Neuronal stem cell (in vitro differentiated cells): ENCODE measurements at regions not wholly inside any gene's neighbourhood (a gene's known extent, or its start where the extent isn't known, plus 50 kb on each side); places are given as distances from the start of the nearest gene placed in this dataset.
"Not testable (repeated sequence)": the region's sequence is repeated elsewhere in the genome, so short reads cannot be mapped to it uniquely, and the experiment has no call there.

ENCODE experiments used
- DNase-seq: peaks from one replicate; pipeline ENCODE4 v3.0.0-alpha.2; 2013; ENCODE audit warnings: low spot score
- H2AFZ ChIP-seq: one replicate; pipeline ENCODE4 v1.6.1; 2013; ENCODE audit warnings: mild to moderate bottlenecking, low read length, inconsistent platforms
- H2AK5ac ChIP-seq: 2 replicates; pipeline ENCODE4 v1.6.1; 2013; ENCODE audit warnings: low read depth, mild to moderate bottlenecking, inconsistent platforms, low read length, moderate library complexity, mixed read lengths
- H2BK120ac ChIP-seq: 2 replicates; pipeline ENCODE4 v1.6.1; 2013; ENCODE audit warnings: low read depth, mild to moderate bottlenecking, inconsistent platforms, low read length, moderate library complexity, mixed read lengths
- H2BK12ac ChIP-seq: one replicate; pipeline ENCODE4 v1.6.1; 2013; ENCODE audit warnings: low read length, inconsistent platforms
- H2BK15ac ChIP-seq: 2 replicates; pipeline ENCODE4 v1.6.1; 2013; ENCODE audit warnings: mild to moderate bottlenecking, low read length, inconsistent platforms, mixed read lengths
- H2BK5ac ChIP-seq: one replicate; pipeline ENCODE4 v1.6.1; 2013; ENCODE audit warnings: inconsistent platforms, mild to moderate bottlenecking, low read length, moderate library complexity
- H3K14ac ChIP-seq: one replicate; pipeline ENCODE4 v1.6.1; 2013; ENCODE audit warnings: low read length, inconsistent platforms
- H3K18ac ChIP-seq: 2 replicates; pipeline ENCODE4 v1.6.1; 2013; ENCODE audit warnings: low read length, inconsistent platforms
- H3K23ac ChIP-seq: 2 replicates; pipeline ENCODE4 v1.6.1; 2013; ENCODE audit warnings: low read depth, mild to moderate bottlenecking, mixed read lengths, low read length, inconsistent platforms; ENCODE audit not compliant: poor library complexity
- H3K27ac ChIP-seq: replicated peaks from 3 replicates; pipeline ENCODE4 v1.5.1; 2013; ENCODE audit warnings: low read length, inconsistent platforms
- H3K27me3 ChIP-seq, 3 experiments: 2 replicates each; pipeline ENCODE4 v1.6.1; 2013; ENCODE audit warnings: low read length in 3 of 3, mild to moderate bottlenecking in 2 of 3, inconsistent platforms in 1 of 3, low read depth in 1 of 3, mixed read lengths in 1 of 3, moderate library complexity in 1 of 3; ENCODE audit not compliant: control insufficient read depth in 3 of 3, insufficient read depth in 3 of 3
- H3K36me3 ChIP-seq, 2 donors: replicated peaks in 1 of 2; 2 replicates each; pipeline ENCODE4 v1.6.1; 2013; ENCODE audit warnings: low read length in 2 of 2; ENCODE audit not compliant: control insufficient read depth in 2 of 2, insufficient read depth in 2 of 2
- H3K4ac ChIP-seq: 2 replicates; pipeline ENCODE4 v1.6.1; 2013; ENCODE audit warnings: inconsistent platforms, mild to moderate bottlenecking, low read length, moderate library complexity
- H3K4me1 ChIP-seq, 2 donors: 1 replicate in 1 of 2; 2 replicates in 1 of 2; pipeline ENCODE4 v1.6.1; 2013; ENCODE audit warnings: low read length in 2 of 2, low read depth in 1 of 2; ENCODE audit not compliant: control insufficient read depth in 2 of 2, insufficient read depth in 1 of 2
- H3K4me2 ChIP-seq: one replicate; pipeline ENCODE4 v1.6.1; 2013; ENCODE audit warnings: mild to moderate bottlenecking, low read length, inconsistent platforms; ENCODE audit not compliant: insufficient read depth, poor library complexity, severe bottlenecking
- H3K4me3 ChIP-seq, 2 donors: 2 replicates each; pipeline ENCODE4 v1.5.1; 2013; ENCODE audit warnings: low read length in 2 of 2, mild to moderate bottlenecking in 2 of 2, inconsistent platforms in 1 of 2, moderate library complexity in 1 of 2
- H3K79me1 ChIP-seq: one replicate; pipeline ENCODE4 v1.6.1; 2013; ENCODE audit warnings: low read depth, mild to moderate bottlenecking, inconsistent platforms, low read length, moderate library complexity
- H3K9ac ChIP-seq: one replicate; pipeline ENCODE4 v1.6.1; 2013; ENCODE audit warnings: mild to moderate bottlenecking, low read depth, low read length, inconsistent platforms; ENCODE audit not compliant: poor library complexity
- H3K9me3 ChIP-seq, 2 donors: replicated peaks in 1 of 2; 2 replicates each; pipeline versions ENCODE3 to v1.6.1; 2013; ENCODE audit warnings: low read length in 2 of 2, mild to moderate bottlenecking in 2 of 2, inconsistent platforms in 1 of 2, low read depth in 1 of 2, mixed read lengths in 1 of 2, moderate library complexity in 1 of 2; ENCODE audit not compliant: control insufficient read depth in 2 of 2, insufficient read depth in 1 of 2
- H4K8ac ChIP-seq: one replicate; pipeline ENCODE4 v1.6.1; 2013; ENCODE audit warnings: low read depth, mild to moderate bottlenecking, inconsistent platforms, low read length, moderate library complexity
- H4K91ac ChIP-seq: one replicate; pipeline ENCODE4 v1.6.1; 2013; ENCODE audit warnings: low read length, low read depth, mild to moderate bottlenecking, inconsistent platforms; ENCODE audit not compliant: poor library complexity
- WGBS, 2 donors: extraction: QIAGEN DNeasy Blood & Tissue Kit; methylation state at CpG; one replicate each; pipeline ENCODE4 v1.1.7; 2013; ENCODE audit warnings: missing lambda C conversion rate in 2 of 2, mixed read lengths in 1 of 2; ENCODE audit not compliant: insufficient read length in 2 of 2, insufficient replicate concordance in 1 of 2; ENCODE audit errors: extremely low coverage in 2 of 2; 5-methylcytosine and 5-hydroxymethylcytosine counted together

DNA sequence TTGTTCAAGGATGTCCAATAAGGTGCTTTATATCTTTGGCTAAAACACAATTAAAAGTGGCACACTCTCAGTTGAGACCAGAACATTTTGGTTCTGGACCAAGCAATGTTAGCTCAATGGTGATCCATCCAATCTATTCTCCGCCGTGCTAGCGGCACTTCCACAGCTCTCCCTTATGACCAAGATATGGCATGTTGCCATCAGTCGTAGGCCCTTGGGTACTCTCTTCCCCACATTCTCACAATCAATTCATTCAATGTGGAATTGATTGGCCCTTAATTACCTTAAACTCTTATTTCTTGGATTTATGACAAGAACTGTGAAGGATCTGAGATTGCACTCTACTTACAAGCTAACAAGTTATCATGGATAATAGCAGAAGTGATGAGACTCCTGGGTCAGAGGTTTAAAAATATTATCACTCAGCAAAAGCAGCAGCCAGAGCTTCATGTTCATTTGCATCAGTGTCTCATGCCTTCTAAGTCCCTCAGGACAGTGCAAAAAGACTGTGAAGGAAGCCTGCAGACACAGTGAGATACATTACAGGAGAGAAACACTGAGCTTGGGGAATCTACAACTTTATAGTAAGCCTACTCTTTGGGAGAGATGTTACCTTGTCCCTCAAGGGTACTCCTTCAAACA is 80.0 kb upstream of the ARG1 start:
- Histone ChIP-seq H3K14ac (no peak overlapping the region), H3K27me3 (no peaks in the 10 kb centered on the region), H3K23ac (no peak overlapping the region), H4K8ac (no peak overlapping the region), H3K18ac (no peak overlapping the region), H3K4ac (no peak overlapping the region), H3K9ac (no peak overlapping the region), H2AFZ (no peak overlapping the region), H3K4me1 (no peaks in the 10 kb centered on the region), H3K4me3 (no peak overlapping the region), H3K9me3 (no peaks in the 10 kb centered on the region), H4K91ac (no peak overlapping the region), H2BK12ac (no peak overlapping the region), H2AK5ac (no peak overlapping the region), H3K36me3 (no peaks in the 10 kb centered on the region), H3K79me1 (no peaks in the 10 kb centered on the region), H2BK5ac (no peak overlapping the region), H3K27ac (no peak overlapping the region), H3K4me2 (no peak overlapping the region), H2BK120ac (no peak overlapping the region), H2BK15ac (no peak overlapping the region)
- no CpG with 5 or more reads among the region's 4 CpGs for WGBS, 2 donors
- DNase-seq: no peak

DNA sequence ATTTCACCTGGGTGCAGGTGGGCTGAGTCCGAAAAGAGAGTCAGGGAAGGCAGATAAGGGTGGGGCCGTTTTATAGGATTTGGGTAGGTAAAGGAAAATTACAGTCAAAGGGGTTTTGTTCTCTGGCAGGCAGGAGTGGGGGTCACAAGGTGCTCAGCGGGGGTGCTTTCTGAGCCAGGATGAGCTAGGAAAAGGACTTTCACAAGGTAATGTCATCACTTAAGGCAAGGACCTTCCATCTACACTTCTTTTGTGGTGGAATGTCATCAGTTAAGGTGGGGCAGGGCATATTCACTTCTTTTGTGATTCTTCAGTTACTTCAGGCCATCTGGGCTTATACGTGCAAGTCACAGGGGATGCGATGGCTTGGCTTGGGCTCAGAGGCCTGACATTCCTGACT is 68.6 kb upstream of the ARG1 start:
- not testable (repeated sequence) for H3K9me3 ChIP-seq, H2BK5ac ChIP-seq, H3K18ac ChIP-seq, H2AK5ac ChIP-seq, H3K36me3 ChIP-seq, H3K4ac ChIP-seq, DNase-seq, H4K8ac ChIP-seq, H2BK120ac ChIP-seq, H3K4me3 ChIP-seq, H3K4me1 ChIP-seq, H3K79me1 ChIP-seq, H4K91ac ChIP-seq, H3K9ac ChIP-seq, H3K23ac ChIP-seq, H3K27ac ChIP-seq, H3K14ac ChIP-seq, H2BK12ac ChIP-seq, H2BK15ac ChIP-seq, H2AFZ ChIP-seq, H3K27me3 ChIP-seq, H3K4me2 ChIP-seq
- WGBS, 2 donors: no CpG with 5 or more reads among the region's 5 CpGs

DNA sequence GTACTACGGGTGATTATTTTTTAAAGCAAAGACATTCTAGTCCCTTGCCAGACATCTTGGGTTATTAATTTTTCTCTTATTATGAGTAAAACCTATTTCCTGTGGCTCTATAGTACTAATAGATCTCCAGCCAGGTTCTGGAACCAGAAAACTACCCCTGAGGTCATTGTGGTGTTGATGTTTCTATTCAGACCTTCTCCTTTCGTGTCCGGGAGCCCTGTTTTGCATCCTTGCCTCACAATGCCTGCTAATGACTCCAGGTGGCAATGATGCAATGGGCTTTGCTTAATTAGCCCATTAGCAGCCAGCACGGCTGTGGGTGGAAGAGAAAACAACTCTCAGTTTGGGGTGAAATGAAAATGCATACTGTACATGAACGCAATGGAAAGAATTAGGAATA is 62.9 kb upstream of the ARG1 start:
- H3K27me3 ChIP-seq: no peaks in the 10 kb centered on the region
- no peak overlapping the region for H3K9ac ChIP-seq
- no peak overlapping the region for H3K4me3 ChIP-seq
- no peak overlapping the region for H3K4ac ChIP-seq
- no peaks in the 10 kb centered on the region for H3K36me3 ChIP-seq
- no peak overlapping the region for H2AK5ac ChIP-seq
- H2BK120ac ChIP-seq: no peak overlapping the region
- H3K27ac ChIP-seq: no peak overlapping the region
- no peak overlapping the region for H4K91ac ChIP-seq
- no peak overlapping the region for H3K23ac ChIP-seq
- no peak overlapping the region for H3K18ac ChIP-seq
- no peak overlapping the region for H3K14ac ChIP-seq
- WGBS, 2 donors: no CpG with 5 or more reads among the region's 5 CpGs
- DNase-seq: no peak
- H3K79me1 ChIP-seq: no peaks in the 10 kb centered on the region
- no peak overlapping the region for H3K4me2 ChIP-seq
- H3K4me1 ChIP-seq: no peaks in the 10 kb centered on the region
- no peak overlapping the region for H2AFZ ChIP-seq
- no peak overlapping the region for H2BK15ac ChIP-seq
- no peak overlapping the region for H4K8ac ChIP-seq
- no peak overlapping the region for H2BK12ac ChIP-seq
- H2BK5ac ChIP-seq: no peak overlapping the region
- peaks cover 5 to 8% of the 10 kb centered on the region in 2 donors for H3K9me3 ChIP-seq

DNA sequence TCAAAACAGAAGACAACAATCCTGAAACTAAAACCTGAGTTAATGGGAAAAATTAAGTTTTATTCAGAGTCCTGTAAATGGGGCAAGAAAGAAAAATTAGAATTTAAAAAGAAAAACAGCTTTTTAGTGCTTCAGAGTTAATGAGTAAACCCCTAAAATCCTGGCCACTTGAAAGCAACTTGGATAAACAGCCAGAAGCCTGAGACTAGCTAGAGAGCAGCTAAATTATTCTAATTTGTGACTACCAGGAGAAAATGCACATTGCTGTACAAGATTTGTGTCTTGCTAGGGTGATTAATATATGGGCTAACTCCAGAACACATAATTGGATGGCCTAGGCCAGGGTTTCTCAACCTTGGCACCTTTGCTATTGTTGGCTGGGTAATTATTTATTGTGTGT is 62.4 kb upstream of the ARG1 start:
- Histone ChIP-seq H3K9ac (no peak overlapping the region), H3K18ac (no peak overlapping the region), H3K4me3 (no peak overlapping the region), H2BK12ac (no peak overlapping the region), H3K79me1 (no peaks in the 10 kb centered on the region), H3K4ac (no peak overlapping the region), H2AFZ (no peak overlapping the region), H3K4me1 (no peaks in the 10 kb centered on the region), H3K14ac (no peak overlapping the region), H4K8ac (no peak overlapping the region), H3K27ac (no peak overlapping the region), H2AK5ac (no peak overlapping the region), H3K9me3 (peaks cover 5 to 8% of the 10 kb centered on the region in 2 donors), H3K27me3 (no peaks in the 10 kb centered on the region), H2BK5ac (no peak overlapping the region), H2BK120ac (no peak overlapping the region), H3K36me3 (no peaks in the 10 kb centered on the region), H3K4me2 (no peak overlapping the region), H4K91ac (no peak overlapping the region), H3K23ac (no peak overlapping the region), H2BK15ac (no peak overlapping the region)
- no peak for DNase-seq
